IPS-18c (cell line): ENCODE measurements at regions not wholly inside any gene's neighbourhood (a gene's known extent, or its start where the extent isn't known, plus 50 kb on each side); places are given as distances from the start of the nearest gene placed in this dataset.

Source experiments
- H3K4me3 ChIP-seq: 2 replicates; pipeline ENCODE4 v1.7.0; 2013; ENCODE audit warnings: low read depth, mild to moderate bottlenecking, low read length, moderate library complexity; ENCODE audit not compliant: insufficient read depth
- H3K9me3 ChIP-seq: one replicate; pipeline ENCODE4 v1.6.1; 2013; ENCODE audit warnings: mild to moderate bottlenecking, low read length, moderate library complexity; ENCODE audit not compliant: control insufficient read depth, insufficient read depth

- H3K9me3 ChIP-seq: no peaks in the 10 kb centered on the region
- no peak overlapping the region for H3K4me3 ChIP-seq
Observed at GRCh38 chr3:188940573-188940932, 231.2 kb upstream of the TPRG1 start.

DNA sequence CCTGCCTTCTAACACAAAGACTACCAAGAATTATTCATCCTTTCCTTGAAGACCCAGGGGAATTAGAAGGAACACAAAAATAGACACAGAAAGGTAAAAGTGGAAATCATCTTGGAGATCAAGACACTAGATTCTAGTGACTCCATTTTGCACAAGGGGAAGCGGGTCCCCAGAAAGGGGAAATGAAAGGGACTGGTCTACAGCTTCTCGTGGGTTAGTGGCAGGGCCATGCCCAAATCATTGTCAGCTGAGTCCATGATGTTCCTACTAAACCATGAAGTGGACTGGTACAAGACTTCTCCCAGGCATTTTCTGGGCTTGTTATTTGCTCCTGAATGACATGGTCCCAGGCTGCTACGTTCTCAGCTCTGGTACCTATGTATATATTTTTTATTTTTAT, 230.7 kb upstream of the TPRG1 start:
- Histone ChIP-seq H3K4me3 (no peak overlapping the region), H3K9me3 (no peaks in the 10 kb centered on the region)

GRCh38 chr3:188942191-188942590, 229.6 kb upstream of the TPRG1 start:
- Histone ChIP-seq H3K4me3 (no peak overlapping the region), H3K9me3 (no peaks in the 10 kb centered on the region)

DNA sequence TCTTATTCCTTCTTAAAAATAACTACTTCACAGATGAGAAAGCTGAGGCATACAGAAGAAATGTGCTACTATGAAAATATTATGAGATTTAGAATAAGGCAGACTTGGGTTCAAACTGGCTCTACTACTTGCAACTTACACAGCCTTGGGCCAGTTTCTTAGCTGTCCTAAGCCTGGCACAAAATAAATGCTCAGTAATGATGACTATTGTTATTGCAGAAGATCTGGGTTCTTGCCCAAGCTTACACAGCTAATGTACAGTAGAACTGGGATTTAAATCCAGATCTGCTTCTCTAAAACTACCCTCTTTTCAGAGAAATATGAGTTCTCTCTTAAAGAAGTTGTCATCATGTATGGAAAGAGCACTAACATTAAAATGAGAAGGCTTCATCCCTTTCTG, 228.2 kb upstream of the TPRG1 start:
- H3K4me3 ChIP-seq: no peak overlapping the region
- H3K9me3 ChIP-seq: no peaks in the 10 kb centered on the region

DNA sequence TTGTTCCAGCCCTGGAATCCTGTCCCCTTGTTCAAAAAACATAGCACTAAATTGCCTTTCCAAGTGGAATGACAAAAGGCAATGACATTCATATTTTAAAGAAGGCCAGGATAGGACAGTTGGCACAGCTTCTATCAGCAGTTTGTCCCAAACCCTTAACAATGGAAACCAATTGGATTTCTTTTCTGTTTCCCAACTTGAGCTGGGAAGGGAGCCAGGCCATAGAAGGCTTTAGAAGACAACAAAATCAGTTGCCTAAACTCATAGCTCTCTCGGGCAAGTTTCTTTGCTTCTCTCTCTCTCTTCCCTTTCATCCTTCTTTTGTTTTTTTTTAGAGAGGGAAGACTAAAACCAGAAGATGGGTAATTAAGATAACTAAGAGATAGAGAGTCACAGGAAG, 227.7 kb upstream of the TPRG1 start:
- Histone ChIP-seq H3K9me3 (no peaks in the 10 kb centered on the region), H3K4me3 (no peak overlapping the region)

DNA sequence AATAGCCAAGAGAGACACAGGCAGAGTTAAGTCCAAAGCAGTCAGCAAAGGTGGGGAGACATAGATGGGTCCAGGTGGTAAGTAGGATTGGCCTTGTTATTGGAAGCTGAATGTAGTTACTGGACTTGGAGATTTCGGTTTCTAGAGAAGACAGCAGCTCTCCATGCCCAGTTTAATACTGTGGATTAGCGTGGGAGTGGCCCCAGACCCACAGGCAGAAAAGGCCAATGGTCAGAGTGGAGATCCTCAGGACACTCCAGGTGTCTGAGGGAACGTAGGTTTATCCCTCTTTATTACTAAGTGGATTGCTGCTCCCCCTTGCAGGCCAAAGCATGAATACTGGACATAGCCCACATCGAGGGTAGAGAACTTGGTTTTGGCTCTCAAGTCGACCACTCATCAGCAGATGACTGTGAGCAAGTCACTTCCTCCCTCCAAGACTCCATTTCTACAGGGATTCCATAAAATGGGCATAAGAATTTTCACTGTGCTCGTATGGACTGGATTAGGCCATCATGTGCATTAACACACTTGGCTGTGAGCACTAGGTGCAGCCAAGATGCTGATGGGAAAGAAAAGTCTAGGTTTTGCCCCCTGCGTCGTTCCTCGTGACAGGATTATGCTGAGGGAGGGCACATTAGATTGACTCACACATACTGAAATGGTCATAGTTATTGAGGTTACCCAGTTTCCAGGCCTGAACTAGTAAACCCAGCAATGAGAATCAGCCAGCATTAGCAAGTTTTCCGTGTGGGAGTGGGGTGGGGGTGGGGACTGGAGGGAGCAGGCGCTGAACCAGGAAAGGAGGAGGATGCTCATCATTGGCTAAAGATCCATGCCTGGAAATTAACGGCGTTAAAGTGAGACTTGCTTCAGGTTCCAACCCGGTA, 225.2 kb upstream of the TPRG1 start:
- no peaks in the 10 kb centered on the region for H3K9me3 ChIP-seq
- peak overlapping the region; percentile 67; the same call in 1 of the 2 replicates for H3K4me3 ChIP-seq

DNA sequence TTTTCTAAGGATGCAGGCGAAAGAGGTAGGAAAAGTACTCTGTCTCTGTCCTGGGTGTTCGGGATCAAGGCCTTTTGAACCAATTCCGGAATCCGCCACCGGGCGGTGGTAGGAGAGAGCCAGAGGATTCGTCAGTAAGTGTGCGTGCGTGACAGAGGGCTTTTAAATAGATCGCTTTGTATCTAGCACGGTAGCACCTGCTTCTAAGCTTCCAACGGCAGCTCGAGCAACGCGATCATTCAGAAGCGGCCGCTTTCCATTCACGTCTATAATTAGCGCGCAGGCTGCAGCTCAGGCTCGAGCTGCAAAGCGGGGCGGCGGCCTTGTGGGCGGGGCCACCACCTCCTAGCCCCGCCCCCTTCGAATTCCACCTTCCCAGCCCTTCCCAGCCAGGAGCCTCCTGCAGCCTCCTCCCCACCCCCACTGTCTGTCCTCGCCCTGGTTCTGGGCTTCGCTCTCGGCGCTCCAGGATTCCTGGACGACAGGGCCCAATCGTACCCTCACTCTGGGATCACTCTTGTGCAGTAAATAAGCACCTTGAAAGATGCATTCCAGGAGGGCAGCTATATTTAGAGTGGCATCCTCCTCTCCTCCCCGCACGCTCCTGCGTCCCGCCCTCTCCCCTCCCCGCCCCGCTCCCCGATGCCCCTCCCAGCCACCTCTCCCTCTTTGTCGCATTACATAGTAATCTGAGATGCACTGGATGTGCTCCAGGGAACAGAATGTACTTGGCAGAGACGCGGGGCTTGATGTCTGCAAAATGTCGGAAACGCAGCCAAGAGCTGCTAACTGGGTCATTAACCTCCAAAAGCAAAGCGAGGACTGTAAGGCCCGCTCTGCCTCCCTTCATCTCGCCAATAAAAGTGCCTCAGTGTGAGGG, 224.1 kb upstream of the TPRG1 start:
- Histone ChIP-seq H3K4me3 (peak overlapping the region; percentile 67), H3K9me3 (no peaks in the 10 kb centered on the region)

DNA sequence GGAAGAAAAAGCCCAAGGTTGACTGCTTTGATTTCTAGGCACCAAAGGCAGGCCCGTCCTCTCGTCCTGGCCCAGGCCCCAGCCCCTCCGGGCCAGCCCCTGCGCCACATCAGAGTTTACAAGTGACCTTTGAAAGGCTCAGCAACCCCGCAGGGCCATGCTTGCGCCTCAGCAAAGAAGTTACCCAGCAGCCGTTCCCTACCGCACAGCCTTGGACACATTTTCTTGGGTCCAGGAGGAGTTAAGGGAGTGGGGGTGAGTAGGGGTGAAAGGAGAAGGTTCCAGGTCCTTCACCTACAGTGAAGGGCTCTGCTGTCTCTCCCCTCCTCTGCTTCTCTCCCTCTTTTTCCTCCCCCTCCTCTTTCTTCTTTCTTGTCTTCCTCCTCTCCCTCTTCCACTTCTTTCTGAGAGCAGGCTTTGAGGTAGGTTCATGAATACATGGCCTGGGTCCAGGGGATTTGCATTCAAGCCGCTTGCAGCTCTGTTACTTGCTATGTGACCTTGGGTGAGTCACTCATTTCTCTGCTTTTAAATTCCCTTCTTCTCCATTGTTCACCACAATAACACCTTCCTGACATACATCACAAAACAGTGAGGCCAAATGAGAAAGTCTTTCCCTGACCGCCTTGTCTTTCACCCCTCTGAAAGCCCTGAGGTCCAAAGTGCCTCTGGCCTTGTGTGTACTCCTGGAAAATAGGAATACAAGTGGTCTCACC, 223.3 kb upstream of the TPRG1 start:
- H3K9me3 ChIP-seq: no peaks in the 10 kb centered on the region
- H3K4me3 ChIP-seq: peak overlapping the region; percentile 67

DNA sequence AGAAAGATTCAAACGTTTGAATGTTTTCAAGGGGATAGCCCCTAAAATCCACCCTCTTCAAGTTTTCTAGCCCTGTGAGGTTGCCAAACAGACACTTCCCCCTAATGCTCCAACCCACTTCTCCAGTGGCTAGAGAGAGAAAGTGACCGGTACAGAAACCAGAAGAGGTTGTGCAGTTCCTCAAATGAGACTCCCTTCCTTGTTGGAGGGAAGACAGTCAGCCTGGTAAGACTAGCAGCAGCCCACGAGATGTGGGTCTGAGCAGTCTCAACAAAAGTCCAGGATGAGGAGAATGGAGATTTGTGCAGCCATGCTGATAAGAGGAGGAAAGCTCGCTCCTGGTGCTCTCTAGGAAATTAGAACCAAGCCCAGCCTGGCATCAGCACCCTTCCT, 222.8 kb upstream of the TPRG1 start:
- Histone ChIP-seq H3K9me3 (no peaks in the 10 kb centered on the region), H3K4me3 (no peak overlapping the region)

DNA sequence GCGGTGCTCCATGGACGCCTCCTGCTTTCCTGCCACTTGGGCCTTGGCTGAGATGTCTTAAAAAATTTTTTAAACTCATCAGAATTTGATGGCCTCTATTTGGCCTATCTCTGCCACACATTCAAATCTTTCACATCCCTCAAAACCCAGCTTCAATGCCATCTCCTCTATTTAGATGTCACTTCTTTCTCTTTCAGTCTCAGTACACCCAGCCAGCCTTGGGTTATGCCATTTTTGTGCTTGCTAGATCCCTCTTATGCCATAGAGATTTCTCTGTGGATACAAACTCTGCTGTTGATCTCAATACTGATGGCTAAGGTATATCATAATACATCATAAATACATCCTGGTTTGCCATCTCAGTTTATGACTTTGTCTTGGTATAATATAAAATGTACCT, 222.3 kb upstream of the TPRG1 start:
- no peak overlapping the region for H3K4me3 ChIP-seq
- no peaks in the 10 kb centered on the region for H3K9me3 ChIP-seq

DNA sequence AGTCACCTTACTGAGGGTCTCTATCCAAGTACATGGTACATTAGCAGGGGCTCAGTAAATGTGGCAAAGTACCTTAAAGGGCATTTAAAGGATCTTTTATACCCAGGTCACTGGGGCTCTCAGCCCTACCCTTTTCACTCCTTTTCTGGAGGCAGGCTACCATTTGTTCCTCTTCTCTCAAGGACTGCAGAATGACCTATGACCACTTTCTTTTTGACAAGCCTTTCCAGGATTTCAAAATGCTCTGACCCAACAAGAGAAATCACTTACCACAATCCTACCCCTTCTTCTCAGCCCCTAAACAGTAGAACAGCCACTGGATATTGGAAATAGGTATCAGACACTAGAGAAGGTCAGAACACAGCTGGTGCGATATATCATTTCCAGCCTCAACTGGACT, 221.8 kb upstream of the TPRG1 start:
- Histone ChIP-seq H3K4me3 (no peak overlapping the region), H3K9me3 (no peaks in the 10 kb centered on the region)

GRCh38 chr3:188950832-188951489, 220.8 kb upstream of the TPRG1 start:
- Histone ChIP-seq H3K9me3 (no peaks in the 10 kb centered on the region), H3K4me3 (no peak overlapping the region)

GRCh38 chr3:188951734-188952133, 220.0 kb upstream of the TPRG1 start:
- H3K4me3 ChIP-seq: no peak overlapping the region
- no peaks in the 10 kb centered on the region for H3K9me3 ChIP-seq

DNA sequence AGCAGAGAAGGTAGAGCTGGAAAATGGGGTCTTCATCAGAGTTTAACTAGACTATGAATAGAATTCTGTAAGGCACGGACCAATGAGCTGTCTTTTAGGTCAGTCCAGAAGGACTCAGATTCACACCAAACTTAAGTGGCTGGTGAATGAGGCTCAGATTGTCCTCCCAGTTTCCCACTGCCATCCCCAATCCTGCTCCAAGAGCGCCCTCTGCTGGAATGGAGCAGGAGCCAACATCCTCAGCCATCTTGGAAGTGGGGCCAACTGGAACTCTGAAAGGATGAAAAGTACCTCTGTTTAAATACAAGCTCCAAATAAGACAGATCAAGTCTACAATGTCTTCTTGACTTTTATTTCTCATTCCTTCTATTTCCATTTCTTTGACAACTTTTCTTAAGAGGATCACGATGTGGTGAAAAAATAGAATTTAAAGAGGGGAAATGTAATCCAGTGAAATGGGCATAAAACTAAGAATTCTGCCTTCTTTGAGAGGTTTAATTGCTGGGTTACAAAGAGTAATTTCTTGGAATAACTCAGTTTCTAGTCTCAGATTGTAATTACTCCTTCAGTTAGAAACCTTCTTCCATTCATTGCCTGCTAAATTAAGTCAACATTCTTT, 217.1 kb upstream of the TPRG1 start:
- Histone ChIP-seq H3K4me3 (no peak overlapping the region), H3K9me3 (no peaks in the 10 kb centered on the region)

- no peak overlapping the region for H3K4me3 ChIP-seq
- H3K9me3 ChIP-seq: no peaks in the 10 kb centered on the region
Observed at GRCh38 chr3:188955919-188956318, 215.9 kb upstream of the TPRG1 start.

DNA sequence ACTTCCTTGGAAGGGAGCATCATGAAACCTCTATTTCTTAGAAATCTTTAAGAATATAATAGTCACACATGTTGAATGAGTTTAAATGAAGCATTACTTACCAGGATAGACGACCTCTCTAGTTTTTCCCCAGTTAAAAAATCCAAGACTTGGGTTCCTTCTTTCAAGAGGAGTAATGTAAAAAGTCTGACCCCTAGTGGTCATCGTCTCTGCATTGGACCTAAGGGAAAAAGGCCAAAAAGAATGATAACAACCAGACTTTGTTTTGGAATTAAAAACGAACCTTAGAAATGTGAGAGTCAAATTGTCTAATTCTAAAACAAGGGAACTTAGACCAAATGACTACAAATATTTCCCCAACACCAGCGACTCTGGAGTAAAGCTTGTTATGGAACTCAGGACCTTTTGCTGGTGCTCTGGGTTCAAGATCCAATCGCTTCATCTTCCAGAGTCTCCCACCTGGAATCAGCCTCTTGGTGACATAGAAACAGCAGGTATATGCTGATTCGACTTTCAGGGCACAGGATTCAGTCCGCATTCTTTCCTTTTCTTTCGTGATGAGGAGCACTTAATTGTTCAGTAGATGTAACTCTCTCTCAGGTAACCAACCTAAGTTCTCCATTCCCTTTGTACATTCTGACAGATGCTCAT, 214.8 kb upstream of the TPRG1 start:
- H3K9me3 ChIP-seq: no peaks in the 10 kb centered on the region
- H3K4me3 ChIP-seq: no peak overlapping the region
